WTC11 (cell line): ENCODE measurements at regions not wholly inside any gene's neighbourhood (a gene's known extent, or its start where the extent isn't known, plus 50 kb on each side); places are given as distances from the start of the nearest gene placed in this dataset.

ENCODE experiments used
- ATAC-seq: fragments of 200-7000 bp; cut with Tn5 transposase; 2 replicates; pipeline ENCODE4 v1.10.0; 2021; ENCODE audit warnings: mild to moderate bottlenecking, moderate library complexity
- CTCF ChIA-PET: fragments of 300-600 bp; sonication (Branson Sonifier 250); formaldehyde crosslinking; loops from one replicate; lab custom pipeline; 2021; ENCODE audit warnings: antibody characterized with exemption; lab: Charles Lee
- POLR2A ChIA-PET: fragments of 350-600 bp; sonication (Branson Sonifier 250); formaldehyde crosslinking; loops from one replicate; lab custom pipeline; 2021; ENCODE audit warnings: antibody characterized with exemption; lab: Charles Lee
- DNase-seq: peaks from one replicate; pipeline ENCODE4 v3.0.0; 2021; ENCODE audit warnings: low spot score
- H3K27ac Mint-ChIP-seq: 2 replicates; pipeline ENCODE4 v1.8.0; 2021; ENCODE audit warnings: mixed read lengths
- H3K27me3 Mint-ChIP-seq: 2 replicates; pipeline ENCODE4 v1.8.0; 2021; ENCODE audit warnings: low read depth, mild to moderate bottlenecking, moderate library complexity, mixed read lengths
- H3K36me3 Mint-ChIP-seq: 2 replicates; pipeline ENCODE4 v1.8.0; 2021; ENCODE audit warnings: mixed read lengths
- H3K4me1 Mint-ChIP-seq: 2 replicates; pipeline ENCODE4 v1.8.0; 2022; ENCODE audit warnings: mixed read lengths
- H3K4me3 Mint-ChIP-seq: 2 replicates; pipeline ENCODE4 v1.8.0; 2021; ENCODE audit warnings: mild to moderate bottlenecking, moderate library complexity, mixed read lengths
- H3K9me3 Mint-ChIP-seq: 2 replicates; pipeline ENCODE4 v1.8.0; 2021; ENCODE audit warnings: mixed read lengths
- ATF1 ChIP-seq: sonication (generic); formaldehyde crosslinking; IDR thresholded peaks from 2 replicates; pipeline ENCODE4 v1.8.1; 2023; ENCODE audit warnings: mild to moderate bottlenecking, moderate library complexity, missing genetic modification reagents
- ATF2 ChIP-seq: sonication (generic); formaldehyde crosslinking; IDR thresholded peaks from 2 replicates; pipeline ENCODE4 v1.8.1; 2022; ENCODE audit warnings: low read depth, missing genetic modification reagents, borderline replicate concordance
- CREB1 ChIP-seq: sonication (generic); formaldehyde crosslinking; IDR thresholded peaks from 2 replicates; pipeline ENCODE4 v1.8.0; 2023; ENCODE audit warnings: mild to moderate bottlenecking, missing genetic modification reagents
- CTCF ChIP-seq: fragments of 200-600 bp; IDR thresholded peaks from 2 replicates; pipeline ENCODE4 v1.8.0; 2022; ENCODE audit warnings: antibody characterized with exemption
- E2F4 ChIP-seq: sonication (generic); formaldehyde crosslinking; IDR thresholded peaks from 2 replicates; pipeline ENCODE4 v1.8.1; 2022; ENCODE audit warnings: low read depth, mild to moderate bottlenecking, moderate library complexity, missing genetic modification reagents, borderline replicate concordance
- E2F5 ChIP-seq: sonication (generic); formaldehyde crosslinking; IDR thresholded peaks from 2 replicates; pipeline ENCODE4 v1.8.1; 2022; ENCODE audit warnings: mild to moderate bottlenecking, moderate library complexity, missing genetic modification reagents
- ESRRA ChIP-seq: sonication (generic); formaldehyde crosslinking; IDR thresholded peaks from 2 replicates; pipeline ENCODE4 v1.8.1; 2022; ENCODE audit warnings: mild to moderate bottlenecking, missing genetic modification reagents, borderline replicate concordance
- FOXP1 ChIP-seq: sonication (generic); formaldehyde crosslinking; IDR thresholded peaks from 2 replicates; pipeline ENCODE4 v1.8.0; 2022; ENCODE audit warnings: missing genetic modification reagents, mild to moderate bottlenecking, moderate library complexity, borderline replicate concordance
- JAZF1 ChIP-seq: fragments of 250-450 bp; sonication (Bioruptor Pico); IDR thresholded peaks from 2 replicates; pipeline ENCODE4 v1.9.0; 2021; ENCODE audit warnings: moderate library complexity, mild to moderate bottlenecking, inconsistent platforms
- PRRX2 ChIP-seq: fragments of 250-450 bp; sonication (Bioruptor Pico); IDR thresholded peaks from 2 replicates; pipeline ENCODE4 v1.8.0; 2021; ENCODE audit warnings: mild to moderate bottlenecking
- RORB ChIP-seq: fragments of 250-450 bp; sonication (Bioruptor Pico); IDR thresholded peaks from 2 replicates; pipeline ENCODE4 v1.9.0; 2021; ENCODE audit warnings: mild to moderate bottlenecking
- SMAD3 ChIP-seq: sonication (generic); formaldehyde crosslinking; IDR thresholded peaks from 2 replicates; pipeline ENCODE4 v1.8.0; 2022; ENCODE audit warnings: missing genetic modification reagents, mild to moderate bottlenecking, borderline replicate concordance
- SMAD4 ChIP-seq: sonication (generic); formaldehyde crosslinking; IDR thresholded peaks from 2 replicates; pipeline ENCODE4 v1.8.0; 2022; ENCODE audit warnings: mild to moderate bottlenecking, missing genetic modification reagents
- TCF7 ChIP-seq: sonication (generic); formaldehyde crosslinking; IDR thresholded peaks from 2 replicates; pipeline ENCODE4 v1.8.0; 2022; ENCODE audit warnings: mild to moderate bottlenecking, low read depth, missing genetic modification reagents, moderate library complexity
- TP53 ChIP-seq: sonication (generic); formaldehyde crosslinking; IDR thresholded peaks from 2 replicates; pipeline ENCODE4 v1.8.1; 2023; ENCODE audit warnings: mild to moderate bottlenecking, missing genetic modification reagents
- USF1 ChIP-seq: sonication (generic); formaldehyde crosslinking; IDR thresholded peaks from 2 replicates; pipeline ENCODE4 v1.8.0; 2022; ENCODE audit warnings: mild to moderate bottlenecking, missing genetic modification reagents
- USF2 ChIP-seq: sonication (generic); formaldehyde crosslinking; IDR thresholded peaks from 2 replicates; pipeline ENCODE4 v1.8.1; 2023; ENCODE audit warnings: mild to moderate bottlenecking, missing genetic modification reagents, moderate library complexity
- ZNF138 ChIP-seq: sonication (generic); formaldehyde crosslinking; conservative IDR thresholded peaks from 2 replicates; pipeline ENCODE4 v1.8.1; 2022; ENCODE audit warnings: mild to moderate bottlenecking, moderate library complexity, missing genetic modification reagents
- ZNF232 ChIP-seq: sonication (generic); formaldehyde crosslinking; IDR thresholded peaks from 2 replicates; pipeline ENCODE4 v1.8.0; 2022; ENCODE audit warnings: mild to moderate bottlenecking, missing genetic modification reagents
- ZNF281 ChIP-seq: sonication (generic); formaldehyde crosslinking; IDR thresholded peaks from 2 replicates; pipeline ENCODE4 v1.8.0; 2023; ENCODE audit warnings: mild to moderate bottlenecking, missing genetic modification reagents
- ZNF396 ChIP-seq: fragments of 250-450 bp; sonication (Bioruptor Pico); IDR thresholded peaks from 2 replicates; pipeline ENCODE4 v1.8.0; 2021; ENCODE audit warnings: mild to moderate bottlenecking, moderate library complexity, borderline replicate concordance
- ZNF425 ChIP-seq: fragments of 250-450 bp; sonication (Bioruptor Pico); conservative IDR thresholded peaks from 2 replicates; pipeline ENCODE4 v1.9.0; 2021; ENCODE audit warnings: mild to moderate bottlenecking

GRCh38 chr13:102944821-102945220 is 99.0 kb downstream of the ERCC5 start (continued):
- TF ChIP-seq ZNF425 (CRISPR knock-in tag) (no peak), ESRRA (CRISPR knock-in tag) (no peak), E2F4 (CRISPR knock-in tag) (no peak), FOXP1 (CRISPR knock-in tag) (no peak), E2F5 (CRISPR knock-in tag) (no peak), TCF7 (no peak), CTCF (no peak)

- ChIA-PET CTCF (interaction anchor here (1.0 to 1.5 kb wide), 4 partner anchors 25 to 200 kb away, joined by 4 to 10 read pairs (median 6); no protein-coding TSS in a partner anchor), POLR2A (no interaction called here)
- H3K36me3 Mint-ChIP-seq = no peaks in the 10 kb centered on the region
- DNase-seq (no peak), ATAC-seq (no peak)
- H3K27ac Mint-ChIP-seq = no peak overlapping the region
- H3K9me3 Mint-ChIP-seq = peaks cover 39% of the 10 kb centered on the region
- TF ChIP-seq ZNF138 (CRISPR knock-in tag) (no peak), TP53 (CRISPR knock-in tag) (no peak), JAZF1 (CRISPR knock-in tag) (no peak), ZNF281 (CRISPR knock-in tag) (no peak), CREB1 (CRISPR knock-in tag) (no peak), ATF2 (no peak), USF1 (no peak), ATF1 (CRISPR knock-in tag) (no peak), RORB (CRISPR knock-in tag) (no peak), PRRX2 (CRISPR knock-in tag) (no peak), ZNF396 (no peak), SMAD4 (CRISPR knock-in tag) (no peak), SMAD3 (no peak), USF2 (CRISPR knock-in tag) (no peak), ZNF232 (CRISPR knock-in tag) (no peak)
- no peaks in the 10 kb centered on the region; the same call in 1 of the 2 replicates for H3K27me3 Mint-ChIP-seq
- H3K4me3 Mint-ChIP-seq = no peak overlapping the region
- H3K4me1 Mint-ChIP-seq = peaks cover 18% of the 10 kb centered on the region
These were observed 94.9 kb downstream of the ERCC5 start for GRCh38 chr13:102940770-102941169.
